ENCODE measurements at regions not wholly inside any gene's neighbourhood (a gene's known extent, or its start where the extent isn't known, plus 50 kb on each side); places are given as distances from the start of the nearest gene placed in this dataset.

- no peak for TF ChIP-seq CTCF (IDR thresholded peaks at IDR 0.05; ENCODE audit: borderline replicate concordance, control extremely low read depth, extremely low read depth, insufficient read depth, missing control alignments)
These were observed 159.2 kb upstream of the SLCO3A1 start for GRCh38 chr15:91694131-91694830.

GRCh38 chr15:91694831-91695210, 158.7 kb upstream of the SLCO3A1 start:
- in situ Hi-C loops (cut with MboI; ENCODE audit: low sequenced_read_pairs, unreplicated experiment), result no loop called here
- TF ChIP-seq CTCF (IDR thresholded peaks at IDR 0.05; ENCODE audit: borderline replicate concordance, control extremely low read depth, extremely low read depth, insufficient read depth, missing control alignments), result no peak
- no peak for DNase-seq (ENCODE audit: low spot score)

More at GRCh38 chr15:91694131-91694830, 159.2 kb upstream of the SLCO3A1 start:
- in situ Hi-C loops (cut with MboI; ENCODE audit: low sequenced_read_pairs, unreplicated experiment), result no loop called here
- DNase-seq (ENCODE audit: low spot score), result no peak

- in situ Hi-C loops (cut with MboI; ENCODE audit: low sequenced_read_pairs, unreplicated experiment), result no loop called here
- TF ChIP-seq CTCF (IDR thresholded peaks at IDR 0.05; ENCODE audit: borderline replicate concordance, control extremely low read depth, extremely low read depth, insufficient read depth, missing control alignments), result no peak
- no peak for DNase-seq (ENCODE audit: low spot score)
These were observed 157.7 kb upstream of the SLCO3A1 start for GRCh38 chr15:91695799-91696198.

- in situ Hi-C loops (cut with MboI; ENCODE audit: low sequenced_read_pairs, unreplicated experiment), result no loop called here
- no peak for DNase-seq (ENCODE audit: low spot score)
- no peak for TF ChIP-seq CTCF (IDR thresholded peaks at IDR 0.05; ENCODE audit: borderline replicate concordance, control extremely low read depth, extremely low read depth, insufficient read depth, missing control alignments)
These were observed 156.5 kb upstream of the SLCO3A1 start for GRCh38 chr15:91696981-91697380.

- DNase-seq (ENCODE audit: low spot score), result no peak
- no peak for TF ChIP-seq CTCF (IDR thresholded peaks at IDR 0.05; ENCODE audit: borderline replicate concordance, control extremely low read depth, extremely low read depth, insufficient read depth, missing control alignments)
- in situ Hi-C loops (cut with MboI; ENCODE audit: low sequenced_read_pairs, unreplicated experiment), result no loop called here
These were observed 155.3 kb upstream of the SLCO3A1 start for GRCh38 chr15:91698241-91698640.

GRCh38 chr15:91699741-91700140, 153.8 kb upstream of the SLCO3A1 start:
- in situ Hi-C loops (cut with MboI; ENCODE audit: low sequenced_read_pairs, unreplicated experiment), result no loop called here
- no peak for DNase-seq (ENCODE audit: low spot score)
- no peak for TF ChIP-seq CTCF (IDR thresholded peaks at IDR 0.05; ENCODE audit: borderline replicate concordance, control extremely low read depth, extremely low read depth, insufficient read depth, missing control alignments)

Data from GM13976 (cell line).